Neuronal stem cell (in vitro differentiated cells): ENCODE measurements at regions not wholly inside any gene's neighbourhood (a gene's known extent, or its start where the extent isn't known, plus 50 kb on each side); places are given as distances from the start of the nearest gene placed in this dataset.

Experiments
- DNase-seq: peaks from one replicate; pipeline ENCODE4 v3.0.0-alpha.2; 2013; ENCODE audit warnings: low spot score
- H2AFZ ChIP-seq: one replicate; pipeline ENCODE4 v1.6.1; 2013; ENCODE audit warnings: mild to moderate bottlenecking, low read length, inconsistent platforms
- H2AK5ac ChIP-seq: 2 replicates; pipeline ENCODE4 v1.6.1; 2013; ENCODE audit warnings: low read depth, mild to moderate bottlenecking, inconsistent platforms, low read length, moderate library complexity, mixed read lengths
- H2BK120ac ChIP-seq: 2 replicates; pipeline ENCODE4 v1.6.1; 2013; ENCODE audit warnings: low read depth, mild to moderate bottlenecking, inconsistent platforms, low read length, moderate library complexity, mixed read lengths
- H2BK12ac ChIP-seq: one replicate; pipeline ENCODE4 v1.6.1; 2013; ENCODE audit warnings: low read length, inconsistent platforms
- H2BK15ac ChIP-seq: 2 replicates; pipeline ENCODE4 v1.6.1; 2013; ENCODE audit warnings: mild to moderate bottlenecking, low read length, inconsistent platforms, mixed read lengths
- H2BK5ac ChIP-seq: one replicate; pipeline ENCODE4 v1.6.1; 2013; ENCODE audit warnings: inconsistent platforms, mild to moderate bottlenecking, low read length, moderate library complexity
- H3K14ac ChIP-seq: one replicate; pipeline ENCODE4 v1.6.1; 2013; ENCODE audit warnings: low read length, inconsistent platforms
- H3K18ac ChIP-seq: 2 replicates; pipeline ENCODE4 v1.6.1; 2013; ENCODE audit warnings: low read length, inconsistent platforms
- H3K23ac ChIP-seq: 2 replicates; pipeline ENCODE4 v1.6.1; 2013; ENCODE audit warnings: low read depth, mild to moderate bottlenecking, mixed read lengths, low read length, inconsistent platforms; ENCODE audit not compliant: poor library complexity
- H3K27ac ChIP-seq: replicated peaks from 3 replicates; pipeline ENCODE4 v1.5.1; 2013; ENCODE audit warnings: low read length, inconsistent platforms
- H3K27me3 ChIP-seq, 3 experiments: 2 replicates each; pipeline ENCODE4 v1.6.1; 2013; ENCODE audit warnings: low read length in 3 of 3, mild to moderate bottlenecking in 2 of 3, inconsistent platforms in 1 of 3, low read depth in 1 of 3, mixed read lengths in 1 of 3, moderate library complexity in 1 of 3; ENCODE audit not compliant: control insufficient read depth in 3 of 3, insufficient read depth in 3 of 3
- H3K36me3 ChIP-seq, 2 donors: replicated peaks in 1 of 2; 2 replicates each; pipeline ENCODE4 v1.6.1; 2013; ENCODE audit warnings: low read length in 2 of 2; ENCODE audit not compliant: control insufficient read depth in 2 of 2, insufficient read depth in 2 of 2
- H3K4ac ChIP-seq: 2 replicates; pipeline ENCODE4 v1.6.1; 2013; ENCODE audit warnings: inconsistent platforms, mild to moderate bottlenecking, low read length, moderate library complexity
- H3K4me1 ChIP-seq, 2 donors: 1 replicate in 1 of 2; 2 replicates in 1 of 2; pipeline ENCODE4 v1.6.1; 2013; ENCODE audit warnings: low read length in 2 of 2, low read depth in 1 of 2; ENCODE audit not compliant: control insufficient read depth in 2 of 2, insufficient read depth in 1 of 2
- H3K4me2 ChIP-seq: one replicate; pipeline ENCODE4 v1.6.1; 2013; ENCODE audit warnings: mild to moderate bottlenecking, low read length, inconsistent platforms; ENCODE audit not compliant: insufficient read depth, poor library complexity, severe bottlenecking
- H3K4me3 ChIP-seq, 2 donors: 2 replicates each; pipeline ENCODE4 v1.5.1; 2013; ENCODE audit warnings: low read length in 2 of 2, mild to moderate bottlenecking in 2 of 2, inconsistent platforms in 1 of 2, moderate library complexity in 1 of 2
- H3K79me1 ChIP-seq: one replicate; pipeline ENCODE4 v1.6.1; 2013; ENCODE audit warnings: low read depth, mild to moderate bottlenecking, inconsistent platforms, low read length, moderate library complexity
- H3K9ac ChIP-seq: one replicate; pipeline ENCODE4 v1.6.1; 2013; ENCODE audit warnings: mild to moderate bottlenecking, low read depth, low read length, inconsistent platforms; ENCODE audit not compliant: poor library complexity
- H3K9me3 ChIP-seq, 2 donors: replicated peaks in 1 of 2; 2 replicates each; pipeline versions ENCODE3 to v1.6.1; 2013; ENCODE audit warnings: low read length in 2 of 2, mild to moderate bottlenecking in 2 of 2, inconsistent platforms in 1 of 2, low read depth in 1 of 2, mixed read lengths in 1 of 2, moderate library complexity in 1 of 2; ENCODE audit not compliant: control insufficient read depth in 2 of 2, insufficient read depth in 1 of 2
- H4K8ac ChIP-seq: one replicate; pipeline ENCODE4 v1.6.1; 2013; ENCODE audit warnings: low read depth, mild to moderate bottlenecking, inconsistent platforms, low read length, moderate library complexity
- H4K91ac ChIP-seq: one replicate; pipeline ENCODE4 v1.6.1; 2013; ENCODE audit warnings: low read length, low read depth, mild to moderate bottlenecking, inconsistent platforms; ENCODE audit not compliant: poor library complexity
- WGBS, 2 donors: extraction: QIAGEN DNeasy Blood & Tissue Kit; methylation state at CpG; one replicate each; pipeline ENCODE4 v1.1.7; 2013; ENCODE audit warnings: missing lambda C conversion rate in 2 of 2, mixed read lengths in 1 of 2; ENCODE audit not compliant: insufficient read length in 2 of 2, insufficient replicate concordance in 1 of 2; ENCODE audit errors: extremely low coverage in 2 of 2; 5-methylcytosine and 5-hydroxymethylcytosine counted together

- H2AK5ac ChIP-seq, result no peak overlapping the region
- no peak overlapping the region for H2BK5ac ChIP-seq
- no CpG with 5 or more reads among the region's 4 CpGs for WGBS, 2 donors
- H3K9me3 ChIP-seq, result peaks cover 0 to 1% of the 10 kb centered on the region in 2 donors
- H3K4ac ChIP-seq, result no peak overlapping the region
- DNase-seq, result no peak
- no peak overlapping the region for H3K18ac ChIP-seq
- H3K4me3 ChIP-seq, result no peak overlapping the region
- no peak overlapping the region for H4K91ac ChIP-seq
- H3K23ac ChIP-seq, result no peak overlapping the region
- H3K36me3 ChIP-seq, result no peaks in the 10 kb centered on the region
- H3K14ac ChIP-seq, result no peak overlapping the region
- H3K27me3 ChIP-seq, result no peaks in the 10 kb centered on the region
- no peak overlapping the region for H2BK15ac ChIP-seq
- H3K27ac ChIP-seq, result no peak overlapping the region
- no peak overlapping the region for H3K4me2 ChIP-seq
- no peaks in the 10 kb centered on the region for H3K79me1 ChIP-seq
- no peak overlapping the region for H3K9ac ChIP-seq
- no peak overlapping the region for H2AFZ ChIP-seq
- H2BK12ac ChIP-seq, result no peak overlapping the region
- H4K8ac ChIP-seq, result no peak overlapping the region
- H3K4me1 ChIP-seq, result peaks cover 0 to 2% of the 10 kb centered on the region in 2 donors
- H2BK120ac ChIP-seq, result no peak overlapping the region
Measured at GRCh38 chr6:104226790-104227446, 632.8 kb downstream of the HACE1 start.

DNA sequence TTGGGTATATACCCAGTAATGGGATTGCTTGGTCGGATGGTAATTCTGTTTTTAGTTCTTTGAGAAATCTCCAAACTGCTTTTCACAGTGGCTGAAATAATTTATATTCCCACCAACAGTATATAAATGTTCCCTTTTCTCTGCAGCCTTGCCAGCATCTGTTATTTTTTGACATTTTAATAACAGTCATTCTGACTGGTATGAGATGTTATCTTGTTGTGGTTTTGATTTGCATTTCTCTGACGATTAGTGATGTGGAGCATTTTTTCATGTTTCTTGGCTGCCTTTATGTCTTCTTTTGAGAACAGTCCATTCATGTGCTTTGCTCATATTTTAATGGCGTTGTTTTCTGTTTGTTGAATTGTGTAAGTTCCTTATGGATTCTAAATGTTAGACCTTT, 641.6 kb downstream of the HACE1 start:
- WGBS, 2 donors, result no CpG with 5 or more reads among the region's 3 CpGs

GRCh38 chr6:104214901-104215300, 644.8 kb downstream of the HACE1 start:
- Histone ChIP-seq H3K14ac (no peak overlapping the region), H3K23ac (no peak overlapping the region), H4K8ac (no peak overlapping the region), H3K9ac (no peak overlapping the region), H2BK12ac (no peak overlapping the region), H4K91ac (no peak overlapping the region), H3K4ac (no peak overlapping the region), H3K36me3 (no peaks in the 10 kb centered on the region), H3K27ac (no peak overlapping the region), H3K79me1 (no peaks in the 10 kb centered on the region), H2BK15ac (no peak overlapping the region), H3K4me3 (no peak overlapping the region), H3K27me3 (no peaks in the 10 kb centered on the region), H2AK5ac (no peak overlapping the region), H2BK5ac (no peak overlapping the region), H3K4me1 (no peaks in the 10 kb centered on the region), H3K9me3 (no peaks in the 10 kb centered on the region), H3K4me2 (no peak overlapping the region), H2AFZ (no peak overlapping the region), H3K18ac (no peak overlapping the region), H2BK120ac (no peak overlapping the region)
- no peak for DNase-seq
- WGBS, 2 donors, result no CpG with 5 or more reads among the region's 3 CpGs

More for the DNA sequence above, 641.6 kb downstream of the HACE1 start:
- no peak overlapping the region for H2AK5ac ChIP-seq
- H2BK120ac ChIP-seq, result no peak overlapping the region
- H4K91ac ChIP-seq, result no peak overlapping the region
- no peak overlapping the region for H3K4me2 ChIP-seq
- no peak overlapping the region for H2BK15ac ChIP-seq
- DNase-seq, result no peak
- no peak overlapping the region for H3K4me3 ChIP-seq
- H2BK12ac ChIP-seq, result no peak overlapping the region
- no peaks in the 10 kb centered on the region for H3K9me3 ChIP-seq
- H2BK5ac ChIP-seq, result no peak overlapping the region
- no peak overlapping the region for H3K14ac ChIP-seq
- no peak overlapping the region for H3K23ac ChIP-seq
- no peaks in the 10 kb centered on the region for H3K27me3 ChIP-seq
- H3K18ac ChIP-seq, result no peak overlapping the region
- H4K8ac ChIP-seq, result no peak overlapping the region
- no peaks in the 10 kb centered on the region for H3K4me1 ChIP-seq
- H3K9ac ChIP-seq, result no peak overlapping the region
- H3K27ac ChIP-seq, result no peak overlapping the region
- no peaks in the 10 kb centered on the region for H3K36me3 ChIP-seq
- no peak overlapping the region for H3K4ac ChIP-seq
- no peaks in the 10 kb centered on the region for H3K79me1 ChIP-seq
- no peak overlapping the region for H2AFZ ChIP-seq

DNA sequence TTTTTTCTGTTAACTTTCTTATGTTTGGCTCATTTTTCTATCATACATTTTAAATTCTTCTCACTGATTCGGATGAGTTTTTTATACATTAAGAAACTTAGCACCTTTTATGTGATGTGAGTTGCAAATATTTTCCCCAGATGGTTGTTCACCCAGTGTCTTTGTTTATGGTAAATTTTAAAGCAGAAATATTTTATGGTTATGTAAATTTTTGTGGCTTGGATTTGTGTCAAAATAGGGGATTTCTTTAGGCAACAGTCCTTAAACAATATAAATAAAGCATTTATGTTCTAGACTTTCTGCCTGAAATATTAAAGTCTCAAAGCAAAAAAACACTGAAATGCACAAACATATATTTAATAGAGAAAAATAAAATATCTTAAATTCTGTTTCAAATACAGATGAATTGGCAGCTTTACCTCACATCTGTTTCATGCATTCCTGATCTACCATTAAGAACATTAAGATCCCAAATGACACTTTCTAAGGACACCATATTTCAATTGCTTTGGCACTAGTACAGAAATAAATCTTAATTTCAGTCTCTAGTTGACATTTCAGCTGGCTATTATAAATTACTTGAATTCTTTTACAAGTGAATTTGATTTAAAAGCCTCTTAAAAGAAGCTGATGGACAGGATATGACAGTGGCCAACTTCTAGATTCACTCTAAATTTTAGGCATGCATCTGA, 646.6 kb downstream of the HACE1 start:
- Histone ChIP-seq H3K9ac (no peak overlapping the region), H3K4me2 (no peak overlapping the region), H3K27me3 (no peaks in the 10 kb centered on the region), H3K4me1 (no peaks in the 10 kb centered on the region), H2BK5ac (no peak overlapping the region), H2BK15ac (no peak overlapping the region), H3K23ac (no peak overlapping the region), H2BK12ac (no peak overlapping the region), H3K4me3 (no peak overlapping the region), H3K9me3 (no peaks in the 10 kb centered on the region), H4K8ac (no peak overlapping the region), H4K91ac (no peak overlapping the region), H3K27ac (no peak overlapping the region), H3K4ac (no peak overlapping the region), H2BK120ac (no peak overlapping the region), H2AK5ac (no peak overlapping the region), H3K18ac (no peak overlapping the region), H3K79me1 (no peaks in the 10 kb centered on the region), H3K14ac (no peak overlapping the region), H2AFZ (no peak overlapping the region), H3K36me3 (no peaks in the 10 kb centered on the region)
- DNase-seq, result no peak
- WGBS, 2 donors, result no CpG with 5 or more reads among the region's 1 CpG
